ENCODE measurements at regions not wholly inside any gene's neighbourhood (a gene's known extent, or its start where the extent isn't known, plus 50 kb on each side); places are given as distances from the start of the nearest gene placed in this dataset.

- Histone ChIP-seq H3K27ac (ENCODE audit: low read length) (no peak overlapping the region), H3K4me1 (ENCODE audit: control insufficient read depth in 1 of 2, extremely low read depth in 1 of 2, insufficient read depth in 2 of 2, low read length in 2 of 2) (peaks cover 0 to 13% of the 10 kb centered on the region in 2 experiments), H3K9me3 (no peaks in the 10 kb centered on the region), H3K27me3 (replicated peaks in 1 of 2; ENCODE audit: control insufficient read depth in 2 of 2, extremely low read depth in 1 of 2, insufficient read depth in 2 of 2, low read length in 1 of 2) (peaks cover 0 to 8% of the 10 kb centered on the region in 2 experiments), H3K36me3 (ENCODE audit: control insufficient read depth in 2 of 2, extremely low read depth in 1 of 2, insufficient read depth in 1 of 2, low read length in 1 of 2) (no peaks in the 10 kb centered on the region), H3K4me3 (ENCODE audit: control insufficient read depth in 1 of 2, extremely low read depth in 1 of 2, low read length in 1 of 2) (no peak overlapping the region)
- ATAC-seq (replicated peaks in 1 of 4), result no peak
- Mint-ChIP-seq H3K27me3 (peaks cover 15 to 20% of the 10 kb centered on the region in 2 donors), H3K36me3 (no peaks in the 10 kb centered on the region), H3K27ac (no peak overlapping the region), H3K9me3 (peaks cover 0 to 9% (median 0%) of the 10 kb centered on the region in 3 donors), H3K4me1 (peaks cover 6 to 11% (median 6%) of the 10 kb centered on the region in 3 donors), H3K4me3 (no peak overlapping the region)
- no peak for DNase-seq
- CTCF ChIA-PET, result no interaction called here
- WGBS (ENCODE audit: insufficient coverage), result 50% methylated on average over 1 of the region's 5 CpGs
- POLR2A ChIA-PET, result no interaction called here
These were observed 83.8 kb downstream of the FOXL1 start for GRCh38 chr16:86662195-86662594.

GRCh38 chr16:86662740-86663139, 84.4 kb downstream of the FOXL1 start:
- peaks cover 6 to 11% (median 6%) of the 10 kb centered on the region in 3 donors for H3K4me1 Mint-ChIP-seq
- DNase-seq, result no peak
- ATAC-seq (replicated peaks in 1 of 4), result no peak

GRCh38 chr16:86663685-86664521, 85.6 kb downstream of the FOXL1 start:
- peaks cover 6 to 11% (median 6%) of the 10 kb centered on the region in 3 donors for H3K4me1 Mint-ChIP-seq
- 55% methylated on average over 15 of the region's 19 CpGs for WGBS (ENCODE audit: insufficient coverage)
- Histone ChIP-seq H3K9me3 (no peaks in the 10 kb centered on the region), H3K4me3 (ENCODE audit: control insufficient read depth in 1 of 2, extremely low read depth in 1 of 2, low read length in 1 of 2) (no peak overlapping the region), H3K27me3 (replicated peaks in 1 of 2; ENCODE audit: control insufficient read depth in 2 of 2, extremely low read depth in 1 of 2, insufficient read depth in 2 of 2, low read length in 1 of 2) (no peaks in the 10 kb centered on the region), H3K36me3 (ENCODE audit: control insufficient read depth in 2 of 2, extremely low read depth in 1 of 2, insufficient read depth in 1 of 2, low read length in 1 of 2) (no peaks in the 10 kb centered on the region), H3K4me1 (ENCODE audit: control insufficient read depth in 1 of 2, extremely low read depth in 1 of 2, insufficient read depth in 2 of 2, low read length in 2 of 2) (peaks cover 0 to 13% of the 10 kb centered on the region in 2 experiments), H3K27ac (ENCODE audit: low read length) (no peak overlapping the region)
- DNase-seq (no peak), ATAC-seq (replicated peaks in 1 of 4) (no peak)
- CTCF ChIA-PET, result no interaction called here
- no peaks in the 10 kb centered on the region for H3K36me3 Mint-ChIP-seq
- H3K9me3 Mint-ChIP-seq, result peaks cover 0 to 9% (median 0%) of the 10 kb centered on the region in 3 donors
- H3K27ac Mint-ChIP-seq, result no peak overlapping the region
- no peak overlapping the region for H3K4me3 Mint-ChIP-seq
- H3K27me3 Mint-ChIP-seq, result peaks cover 13 to 19% of the 10 kb centered on the region in 2 donors
- POLR2A ChIA-PET, result no interaction called here

More at GRCh38 chr16:86662740-86663139, 84.4 kb downstream of the FOXL1 start:
- POLR2A ChIA-PET, result no interaction called here
- WGBS (ENCODE audit: insufficient coverage), result 100% methylated on average over 1 of the region's 3 CpGs
- H3K4me1 ChIP-seq (ENCODE audit: control insufficient read depth in 1 of 2, extremely low read depth in 1 of 2, insufficient read depth in 2 of 2, low read length in 2 of 2), result peaks cover 0 to 13% of the 10 kb centered on the region in 2 experiments
- no peak overlapping the region for H3K4me3 Mint-ChIP-seq
- H3K36me3 Mint-ChIP-seq, result no peaks in the 10 kb centered on the region
- H3K9me3 ChIP-seq, result no peaks in the 10 kb centered on the region
- H3K4me3 ChIP-seq (ENCODE audit: control insufficient read depth in 1 of 2, extremely low read depth in 1 of 2, low read length in 1 of 2), result no peak overlapping the region
- CTCF ChIA-PET, result no interaction called here
- H3K27ac ChIP-seq (ENCODE audit: low read length), result no peak overlapping the region
- no peaks in the 10 kb centered on the region for H3K36me3 ChIP-seq (ENCODE audit: control insufficient read depth in 2 of 2, extremely low read depth in 1 of 2, insufficient read depth in 1 of 2, low read length in 1 of 2)
- H3K27me3 Mint-ChIP-seq, result peaks cover 15 to 20% of the 10 kb centered on the region in 2 donors
- H3K9me3 Mint-ChIP-seq, result peaks cover 0 to 9% (median 0%) of the 10 kb centered on the region in 3 donors
- peaks cover 0 to 8% of the 10 kb centered on the region in 2 experiments for H3K27me3 ChIP-seq (replicated peaks in 1 of 2; ENCODE audit: control insufficient read depth in 2 of 2, extremely low read depth in 1 of 2, insufficient read depth in 2 of 2, low read length in 1 of 2)
- no peak overlapping the region for H3K27ac Mint-ChIP-seq

GRCh38 chr16:86664522-86665318, 86.4 kb downstream of the FOXL1 start:
- DNase-seq (peak in 3 of 35 experiments; percentile 7 to 28 (median 11)), ATAC-seq (replicated peaks in 1 of 4) (peak in 3 of 4 experiments; percentile 69 to 85 (median 72))
- Histone ChIP-seq H3K36me3 (ENCODE audit: control insufficient read depth in 2 of 2, extremely low read depth in 1 of 2, insufficient read depth in 1 of 2, low read length in 1 of 2) (no peaks in the 10 kb centered on the region), H3K27me3 (replicated peaks in 1 of 2; ENCODE audit: control insufficient read depth in 2 of 2, extremely low read depth in 1 of 2, insufficient read depth in 2 of 2, low read length in 1 of 2) (no peaks in the 10 kb centered on the region), H3K4me3 (ENCODE audit: control insufficient read depth in 1 of 2, extremely low read depth in 1 of 2, low read length in 1 of 2) (no peak overlapping the region), H3K4me1 (ENCODE audit: control insufficient read depth in 1 of 2, extremely low read depth in 1 of 2, insufficient read depth in 2 of 2, low read length in 2 of 2) (peaks cover 0 to 13% of the 10 kb centered on the region in 2 experiments), H3K9me3 (no peaks in the 10 kb centered on the region), H3K27ac (ENCODE audit: low read length) (no peak overlapping the region)
- peaks cover 6 to 11% (median 6%) of the 10 kb centered on the region in 3 donors for H3K4me1 Mint-ChIP-seq
- CTCF ChIA-PET, result no interaction called here
- H3K36me3 Mint-ChIP-seq, result no peaks in the 10 kb centered on the region
- POLR2A ChIA-PET, result no interaction called here
- 69% methylated on average over 8 of the region's 11 CpGs for WGBS (ENCODE audit: insufficient coverage)
- H3K4me3 Mint-ChIP-seq, result no peak overlapping the region
- H3K27me3 Mint-ChIP-seq, result peaks cover 7 to 21% of the 10 kb centered on the region in 2 donors
- peak overlapping the region in 1 of 2 donors; percentile 65 for H3K27ac Mint-ChIP-seq
- H3K9me3 Mint-ChIP-seq, result peaks cover 0 to 2% (median 0%) of the 10 kb centered on the region in 3 donors

- peaks cover 9 to 22% of the 10 kb centered on the region in 2 donors for H3K27me3 Mint-ChIP-seq
- ChIA-PET CTCF (no interaction called here), POLR2A (no interaction called here)
- H3K9me3 Mint-ChIP-seq, result no peaks in the 10 kb centered on the region
- no peak for DNase-seq
- no peak overlapping the region for H3K4me3 Mint-ChIP-seq
- Histone ChIP-seq H3K9me3 (no peaks in the 10 kb centered on the region), H3K36me3 (ENCODE audit: control insufficient read depth in 2 of 2, extremely low read depth in 1 of 2, insufficient read depth in 1 of 2, low read length in 1 of 2) (no peaks in the 10 kb centered on the region), H3K4me1 (ENCODE audit: control insufficient read depth in 1 of 2, extremely low read depth in 1 of 2, insufficient read depth in 2 of 2, low read length in 2 of 2) (peaks cover 0 to 13% of the 10 kb centered on the region in 2 experiments), H3K27me3 (replicated peaks in 1 of 2; ENCODE audit: control insufficient read depth in 2 of 2, extremely low read depth in 1 of 2, insufficient read depth in 2 of 2, low read length in 1 of 2) (no peaks in the 10 kb centered on the region), H3K4me3 (ENCODE audit: control insufficient read depth in 1 of 2, extremely low read depth in 1 of 2, low read length in 1 of 2) (no peak overlapping the region), H3K27ac (ENCODE audit: low read length) (no peak overlapping the region)
- no peak for ATAC-seq (replicated peaks in 1 of 4)
- H3K27ac Mint-ChIP-seq, result no peak overlapping the region
- WGBS (ENCODE audit: insufficient coverage), result 71% methylated on average over 1 of the region's 2 CpGs
- peaks cover 6 to 11% (median 6%) of the 10 kb centered on the region in 3 donors for H3K4me1 Mint-ChIP-seq
- no peaks in the 10 kb centered on the region for H3K36me3 Mint-ChIP-seq
These were observed 86.9 kb downstream of the FOXL1 start for GRCh38 chr16:86665319-86665675.

- ATAC-seq (replicated peaks in 1 of 4) (no peak), DNase-seq (no peak)
- Histone ChIP-seq H3K9me3 (no peaks in the 10 kb centered on the region), H3K4me3 (ENCODE audit: control insufficient read depth in 1 of 2, extremely low read depth in 1 of 2, low read length in 1 of 2) (no peak overlapping the region), H3K36me3 (ENCODE audit: control insufficient read depth in 2 of 2, extremely low read depth in 1 of 2, insufficient read depth in 1 of 2, low read length in 1 of 2) (no peaks in the 10 kb centered on the region), H3K4me1 (ENCODE audit: control insufficient read depth in 1 of 2, extremely low read depth in 1 of 2, insufficient read depth in 2 of 2, low read length in 2 of 2) (peaks cover 0 to 13% of the 10 kb centered on the region in 2 experiments), H3K27me3 (replicated peaks in 1 of 2; ENCODE audit: control insufficient read depth in 2 of 2, extremely low read depth in 1 of 2, insufficient read depth in 2 of 2, low read length in 1 of 2) (no peaks in the 10 kb centered on the region), H3K27ac (ENCODE audit: low read length) (no peak overlapping the region)
- H3K27ac Mint-ChIP-seq, result no peak overlapping the region
- no peaks in the 10 kb centered on the region for H3K36me3 Mint-ChIP-seq
- no peak overlapping the region for H3K4me3 Mint-ChIP-seq
- H3K4me1 Mint-ChIP-seq, result peaks cover 6 to 11% (median 6%) of the 10 kb centered on the region in 3 donors
- POLR2A ChIA-PET, result no interaction called here
- CTCF ChIA-PET, result no interaction called here
- peaks cover 9 to 22% of the 10 kb centered on the region in 2 donors for H3K27me3 Mint-ChIP-seq
- 100% methylated on average over 1 of the region's 3 CpGs for WGBS (ENCODE audit: insufficient coverage)
- no peaks in the 10 kb centered on the region for H3K9me3 Mint-ChIP-seq
These were observed 87.6 kb downstream of the FOXL1 start for GRCh38 chr16:86665929-86666328.

All from T-cell (primary cell).